ENCODE measurements at regions not wholly inside any gene's neighbourhood (a gene's known extent, or its start where the extent isn't known, plus 50 kb on each side); places are given as distances from the start of the nearest gene placed in this dataset.

GRCh38 chr13:47621931-47622330, 379.1 kb downstream of the SUCLA2 start:
- no peak for DNase-seq (ENCODE audit: low spot score)

GRCh38 chr13:47611664-47612288, 389.3 kb downstream of the SUCLA2 start:
- DNase-seq (ENCODE audit: low spot score) = no peak

- DNase-seq (ENCODE audit: low spot score) = no peak
Measured at GRCh38 chr13:47610687-47611086, 390.4 kb downstream of the SUCLA2 start.

- no peak for DNase-seq (ENCODE audit: low spot score)
Measured at GRCh38 chr13:47603365-47603764, 397.7 kb downstream of the SUCLA2 start.

- DNase-seq (ENCODE audit: low spot score) = no peak
Measured at GRCh38 chr13:47598340-47598911, 402.6 kb downstream of the SUCLA2 start.

GRCh38 chr13:47594833-47595232, 406.2 kb downstream of the SUCLA2 start:
- no peak for DNase-seq (ENCODE audit: low spot score)

GRCh38 chr13:47592256-47592655, 408.8 kb downstream of the SUCLA2 start:
- DNase-seq (ENCODE audit: low spot score) = no peak

GRCh38 chr13:47588676-47589075, 412.4 kb downstream of the SUCLA2 start:
- DNase-seq (ENCODE audit: low spot score) = no peak

- DNase-seq (ENCODE audit: low spot score) = no peak
Measured at GRCh38 chr13:47572375-47572774, 428.7 kb downstream of the SUCLA2 start.

DNA sequence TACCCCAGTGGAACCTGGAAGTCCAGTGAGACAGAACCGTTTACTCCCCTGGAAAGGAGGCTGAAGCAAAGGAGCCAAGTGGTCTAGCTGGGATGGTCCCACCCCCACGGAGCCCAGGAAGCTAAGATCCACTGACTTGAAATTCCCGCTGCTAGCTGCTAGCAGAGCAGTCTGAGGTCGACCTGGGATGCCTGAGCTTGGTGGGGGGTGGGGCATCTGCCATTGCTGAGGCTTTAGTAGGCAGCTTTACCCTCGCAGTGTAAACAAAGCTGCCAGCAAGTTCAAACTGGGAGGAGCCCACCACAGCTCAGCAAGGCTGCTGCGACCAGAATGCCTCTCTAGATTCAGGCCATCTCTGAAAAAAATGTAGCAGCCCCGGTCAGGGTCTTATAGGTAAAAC, 437.0 kb downstream of the SUCLA2 start:
- no peak for DNase-seq (ENCODE audit: low spot score)

DNA sequence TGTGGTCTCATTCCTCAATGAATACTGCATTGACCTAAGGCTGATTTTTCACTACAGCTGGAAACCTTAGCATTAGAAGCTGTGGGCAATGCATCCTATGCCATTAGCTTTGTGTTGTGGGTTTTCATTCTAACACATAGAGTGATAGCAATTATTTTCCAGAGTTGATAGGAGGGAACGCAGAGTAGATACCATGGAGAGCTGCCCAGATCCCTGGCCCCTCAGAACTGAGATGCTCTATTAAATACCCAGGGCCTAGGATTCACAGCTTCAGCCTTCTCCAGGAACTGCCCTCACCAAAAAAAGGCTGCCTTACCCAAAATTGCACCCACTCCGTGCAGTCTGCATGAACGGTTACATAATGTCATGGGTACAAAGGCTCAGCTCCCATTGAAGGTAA, 444.4 kb downstream of the SUCLA2 start:
- no peak for DNase-seq (ENCODE audit: low spot score)

DNA sequence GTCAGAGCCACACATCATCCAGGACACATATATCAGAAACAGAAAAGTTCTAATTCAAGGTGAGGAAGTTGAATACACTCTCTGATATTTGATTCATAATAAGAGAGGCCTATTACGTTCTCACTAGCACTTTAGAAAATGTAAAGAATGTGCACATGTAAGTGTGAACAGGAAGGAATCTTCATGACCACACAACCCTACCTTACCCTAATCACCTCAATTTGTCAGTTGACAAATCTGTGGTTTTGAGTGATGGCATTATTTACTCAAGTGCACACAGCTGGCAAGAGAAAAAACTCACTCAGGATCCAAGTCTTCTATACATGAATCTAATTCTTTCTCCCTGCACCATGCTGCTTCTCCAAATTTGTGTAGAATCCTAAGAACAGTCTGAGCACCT, 445.8 kb downstream of the SUCLA2 start:
- no peak for DNase-seq (ENCODE audit: low spot score)

DNA sequence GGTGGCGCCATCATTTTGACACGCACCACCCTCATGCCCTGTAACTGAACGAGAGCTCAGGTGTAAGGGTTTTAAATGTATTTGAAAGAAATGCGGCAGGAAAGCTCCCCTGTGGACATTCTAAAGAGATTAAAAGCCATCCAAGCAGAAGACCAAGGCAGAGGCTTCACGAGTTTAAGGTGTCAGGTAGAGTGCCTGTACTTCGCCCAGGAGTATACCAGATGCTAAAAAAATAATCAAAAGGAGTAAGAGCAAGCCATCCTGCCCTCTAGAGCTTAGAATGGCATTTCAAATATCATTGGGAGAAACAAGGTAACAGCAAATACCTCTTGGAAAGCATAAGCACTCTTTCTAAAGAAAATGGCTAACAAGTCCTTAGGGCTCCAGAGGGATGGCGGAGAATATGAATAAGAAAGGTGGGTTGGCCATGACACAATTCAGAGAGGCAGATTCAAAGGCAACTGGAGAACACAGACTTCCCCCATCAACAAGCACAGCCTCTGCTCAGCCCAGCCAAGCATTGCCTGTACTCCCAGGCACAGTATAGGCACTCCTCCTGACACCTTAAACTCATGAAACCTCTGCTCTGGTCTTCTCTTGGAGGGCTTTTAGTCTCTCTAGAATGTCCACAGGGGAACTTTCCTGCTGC, 447.6 kb downstream of the SUCLA2 start:
- DNase-seq (ENCODE audit: low spot score) = no peak

GRCh38 chr13:47549219-47549752, 451.8 kb downstream of the SUCLA2 start:
- DNase-seq (ENCODE audit: low spot score) = no peak

DNA sequence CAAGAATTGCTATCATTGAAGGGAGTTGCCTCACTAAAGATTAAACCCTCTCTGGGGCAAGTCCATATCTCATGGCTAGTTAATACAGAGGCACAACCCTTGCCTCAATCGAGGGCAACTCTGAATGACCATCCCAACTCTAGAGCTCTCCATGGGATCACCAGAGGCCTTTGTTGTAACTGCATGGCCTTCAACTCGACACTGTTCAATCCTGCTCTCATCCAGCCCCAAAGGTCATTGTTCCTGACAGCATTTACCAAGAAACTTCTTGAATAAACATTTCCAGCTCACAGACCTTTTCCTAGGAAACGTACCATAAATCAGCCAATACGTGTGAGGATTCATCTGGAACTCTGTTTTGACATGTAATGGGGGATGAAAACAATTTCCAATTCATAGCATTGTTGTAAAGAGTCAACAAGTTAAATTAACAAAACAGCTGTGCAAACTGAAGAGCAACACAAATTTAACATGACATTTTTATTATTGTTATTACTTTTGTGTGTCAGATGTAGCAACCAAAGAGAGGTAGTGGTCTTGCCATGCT, 452.7 kb downstream of the SUCLA2 start:
- no peak for DNase-seq (ENCODE audit: low spot score)

GRCh38 chr13:47546391-47547225, 454.5 kb downstream of the SUCLA2 start:
- DNase-seq (ENCODE audit: low spot score) = no peak

DNA sequence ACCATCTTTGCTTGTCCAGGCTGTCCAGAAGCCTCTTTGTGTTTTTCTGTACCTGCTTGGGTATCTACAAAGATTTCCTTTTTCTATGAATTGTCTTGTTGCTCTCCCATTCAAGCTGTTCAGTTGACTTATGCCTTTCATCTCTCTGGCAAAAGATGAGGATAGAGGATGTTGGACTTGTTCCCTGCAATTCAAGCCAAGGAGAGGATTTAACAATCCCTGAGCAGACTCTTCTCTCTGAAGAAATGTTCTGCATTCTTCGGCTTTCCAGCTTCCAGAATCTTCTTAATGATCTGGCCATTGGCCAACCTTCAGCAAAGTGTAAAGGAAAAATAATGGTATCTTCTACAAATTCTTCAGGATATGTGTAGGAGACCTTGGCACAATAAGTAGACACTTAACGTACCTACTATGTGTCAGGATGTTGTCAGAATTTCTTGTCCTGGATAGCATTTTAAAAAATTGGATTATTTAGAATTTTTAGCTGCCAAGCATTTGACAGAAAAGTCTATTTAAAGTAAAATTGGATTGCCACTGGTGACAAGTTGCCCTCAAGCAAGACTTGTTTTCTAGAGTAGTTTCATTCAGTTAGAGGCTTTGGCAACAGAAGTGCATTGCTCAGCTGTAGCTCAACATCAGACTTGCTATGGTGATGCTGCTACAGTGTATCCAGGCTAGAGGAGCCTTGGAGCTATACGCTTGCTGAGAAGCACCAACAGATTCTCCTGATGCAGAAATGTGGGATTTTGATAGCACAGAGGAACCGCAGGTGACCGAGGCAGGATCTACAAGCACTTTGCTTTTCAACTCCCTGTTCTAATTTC, 455.7 kb downstream of the SUCLA2 start:
- no peak for DNase-seq (ENCODE audit: low spot score)

DNA sequence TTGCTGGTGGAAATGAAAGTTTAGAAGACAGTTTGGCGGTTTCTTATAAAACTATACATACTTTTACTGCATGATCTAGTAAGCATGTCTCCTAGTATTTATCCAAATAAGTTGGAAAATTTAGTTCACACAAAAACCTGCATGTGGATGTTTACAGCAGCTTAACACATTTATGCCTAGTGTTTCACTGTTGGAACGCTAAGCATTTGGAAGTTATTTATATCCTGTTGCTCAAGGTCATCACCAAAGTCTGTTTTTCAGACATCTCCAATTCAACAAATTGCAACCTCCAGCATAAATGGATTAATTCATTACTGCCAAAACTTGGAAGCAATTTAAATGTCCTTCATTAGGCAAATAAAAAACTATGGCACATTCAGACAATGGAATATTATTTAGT, 461.8 kb downstream of the SUCLA2 start:
- no peak for DNase-seq (ENCODE audit: low spot score)

- no peak for DNase-seq (ENCODE audit: low spot score)
Measured at GRCh38 chr13:47523771-47524170, 477.3 kb downstream of the SUCLA2 start.

- no peak for DNase-seq (ENCODE audit: low spot score)
Measured at GRCh38 chr13:47521890-47522487, 479.1 kb downstream of the SUCLA2 start.

- DNase-seq (ENCODE audit: low spot score) = no peak
Measured at GRCh38 chr13:47519626-47520025, 481.4 kb downstream of the SUCLA2 start.

All from HuH-7 (cell line).